HG03565 (cell line): ENCODE measurements at regions not wholly inside any gene's neighbourhood (a gene's known extent, or its start where the extent isn't known, plus 50 kb on each side); places are given as distances from the start of the nearest gene placed in this dataset.

Experiments used
- ATAC-seq: cut with Tn5 transposase; IDR thresholded peaks from one replicate; pipeline ENCODE4 v1.9.1; 2021; ENCODE audit warnings: mild to moderate bottlenecking, moderate library complexity; ENCODE audit not compliant: unreplicated experiment

DNA sequence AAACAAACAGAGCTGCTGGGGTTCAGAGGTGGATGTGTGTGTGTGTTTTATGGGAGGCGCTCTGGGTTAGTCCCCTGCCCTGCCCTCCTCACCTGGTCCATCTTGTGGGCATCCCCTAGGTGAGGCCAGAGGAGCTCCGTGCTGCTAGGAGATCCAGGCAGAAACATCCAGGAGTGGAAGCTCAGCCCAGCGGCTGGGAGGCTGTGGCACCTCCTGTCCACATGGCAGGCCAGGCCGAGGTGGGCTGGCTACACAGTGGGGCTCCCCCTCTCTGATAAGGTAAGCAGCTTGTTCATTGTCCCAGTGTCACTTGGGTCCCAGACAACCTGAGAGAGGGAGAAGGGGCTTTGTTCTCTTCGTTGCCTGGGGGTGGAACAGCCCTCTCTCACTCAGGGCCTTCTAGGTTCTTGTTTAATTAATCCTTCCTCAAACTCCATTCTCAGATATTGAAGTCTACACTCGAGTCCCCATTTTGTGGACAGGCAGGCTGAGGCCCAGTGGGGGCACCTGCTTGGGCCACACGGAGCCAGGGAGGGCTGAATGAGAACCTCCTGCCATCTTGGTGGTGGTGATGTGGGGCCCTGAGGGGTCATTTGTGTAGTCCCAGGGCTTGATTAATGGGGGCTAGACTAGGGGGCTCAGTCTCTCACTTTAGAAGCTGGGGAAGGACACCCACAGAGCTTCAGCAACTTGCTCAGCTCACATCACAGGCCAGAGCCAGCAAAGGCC is 216.8 kb upstream of the GPR26 start:
- no peak for ATAC-seq

DNA sequence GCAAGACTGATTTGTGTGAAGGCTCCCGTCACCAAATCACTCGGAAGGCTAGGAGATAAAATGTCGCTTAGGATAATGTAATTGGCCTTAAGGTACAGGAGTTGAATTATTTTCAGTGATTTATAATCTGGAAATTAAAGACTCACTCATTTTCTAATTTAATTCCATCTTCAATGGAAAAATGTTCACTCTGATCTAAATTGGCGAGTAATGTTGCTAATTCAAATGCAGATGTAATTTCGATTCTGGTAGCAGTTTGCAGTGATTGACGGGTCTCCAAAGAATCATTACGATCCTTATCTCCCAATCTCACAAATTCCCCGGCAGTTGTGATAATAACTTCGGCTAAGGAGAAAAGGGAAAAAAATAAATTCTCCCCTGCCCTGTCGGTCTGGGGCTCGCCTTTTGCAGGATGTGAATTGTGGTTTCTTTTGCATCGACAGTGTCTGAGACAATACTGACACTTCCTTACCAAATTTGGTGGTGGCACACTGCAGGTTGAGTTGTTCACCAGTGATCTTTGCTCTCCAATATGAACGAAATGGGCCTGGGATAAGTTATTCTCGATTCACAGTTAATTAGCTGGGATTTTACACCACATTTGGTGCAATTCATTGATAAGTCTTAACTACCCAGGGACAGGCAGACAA is 215.1 kb upstream of the GPR26 start:
- ATAC-seq: no peak

DNA sequence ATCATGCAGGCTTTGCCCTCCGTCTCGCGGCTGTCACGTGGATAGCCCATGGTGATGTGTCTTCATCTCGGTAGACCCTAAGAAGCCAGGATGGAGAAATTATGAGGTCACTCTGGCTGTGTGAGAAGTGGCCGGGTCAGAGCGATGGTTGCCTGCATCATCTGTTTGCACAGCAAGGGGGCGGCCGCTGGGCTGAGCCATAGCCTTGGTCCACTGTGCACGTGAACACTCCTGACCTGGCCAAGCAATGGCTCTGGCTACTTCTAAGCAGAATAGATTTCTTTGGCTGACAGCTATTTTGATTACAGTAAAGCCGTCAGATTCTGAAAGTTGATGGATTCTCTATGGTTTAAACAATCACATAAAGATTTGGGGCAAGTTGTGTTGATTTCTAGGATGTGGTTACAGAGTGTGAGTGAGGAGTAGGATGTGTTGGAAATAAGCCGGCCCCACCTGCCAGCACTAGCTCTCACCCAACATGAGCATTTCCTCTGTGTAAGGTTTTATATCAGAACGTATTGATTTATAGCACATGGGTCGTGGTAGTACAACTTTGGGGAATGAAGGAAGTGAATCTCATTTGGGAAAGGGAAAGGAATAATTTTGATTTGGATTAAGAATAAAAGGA is 214.4 kb upstream of the GPR26 start:
- no peak for ATAC-seq

DNA sequence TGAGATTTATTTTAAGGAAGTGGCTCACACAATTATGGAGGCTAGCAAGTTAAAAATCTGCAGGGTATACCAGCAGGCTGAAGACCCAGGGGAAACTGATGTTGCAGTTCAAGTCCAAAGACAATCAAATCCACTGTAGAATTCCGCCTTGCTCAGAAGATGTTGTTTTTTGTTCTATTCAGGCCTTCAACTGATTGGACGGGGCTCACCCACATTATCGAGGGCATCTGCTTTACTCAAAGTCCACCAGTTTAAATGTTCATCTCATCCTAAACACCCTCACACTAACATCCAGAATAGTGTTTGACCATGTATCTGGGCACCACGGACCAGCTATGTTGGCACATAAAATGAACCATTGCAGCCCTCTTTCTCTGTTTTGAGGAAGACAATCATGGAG is 211.2 kb upstream of the GPR26 start:
- ATAC-seq: no peak

DNA sequence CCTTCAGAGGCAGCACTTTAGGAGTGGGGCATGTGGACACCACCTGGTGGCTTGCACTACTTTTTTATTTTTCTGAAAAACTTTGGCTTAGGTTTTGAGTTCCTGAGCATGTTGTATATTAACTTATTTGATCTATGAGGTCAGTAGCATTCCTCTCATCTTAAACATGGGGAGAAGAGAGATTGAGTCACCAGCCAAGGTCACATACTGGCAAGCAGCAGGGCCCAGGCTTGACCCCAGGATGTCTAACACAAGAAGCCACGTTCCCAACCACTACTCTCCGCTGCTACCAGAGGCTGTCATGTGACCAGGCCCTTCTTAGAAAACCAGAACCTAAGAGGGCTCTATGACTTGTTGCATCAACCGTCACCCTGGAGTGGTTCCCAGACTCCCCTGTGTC is 210.3 kb upstream of the GPR26 start:
- no peak for ATAC-seq

DNA sequence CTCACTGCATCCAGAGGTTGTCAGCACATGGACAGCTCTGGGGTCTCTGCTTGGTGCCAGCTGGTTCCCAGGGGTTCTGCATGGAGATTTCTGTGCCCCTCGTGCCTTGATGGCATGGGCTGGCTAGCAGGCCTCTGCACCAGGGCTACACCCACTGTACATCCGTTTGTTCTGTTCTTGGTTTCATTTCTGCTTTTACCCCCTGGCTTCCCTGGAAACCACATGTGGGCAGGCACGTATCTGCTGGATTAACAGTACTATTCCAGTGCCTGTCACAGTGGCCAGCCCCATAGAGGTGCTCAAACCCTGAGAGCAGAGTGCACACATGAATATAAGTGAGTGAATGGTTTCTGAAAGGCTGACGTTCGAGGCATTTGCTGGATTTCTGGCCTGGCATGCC is 207.2 kb upstream of the GPR26 start:
- no peak for ATAC-seq

DNA sequence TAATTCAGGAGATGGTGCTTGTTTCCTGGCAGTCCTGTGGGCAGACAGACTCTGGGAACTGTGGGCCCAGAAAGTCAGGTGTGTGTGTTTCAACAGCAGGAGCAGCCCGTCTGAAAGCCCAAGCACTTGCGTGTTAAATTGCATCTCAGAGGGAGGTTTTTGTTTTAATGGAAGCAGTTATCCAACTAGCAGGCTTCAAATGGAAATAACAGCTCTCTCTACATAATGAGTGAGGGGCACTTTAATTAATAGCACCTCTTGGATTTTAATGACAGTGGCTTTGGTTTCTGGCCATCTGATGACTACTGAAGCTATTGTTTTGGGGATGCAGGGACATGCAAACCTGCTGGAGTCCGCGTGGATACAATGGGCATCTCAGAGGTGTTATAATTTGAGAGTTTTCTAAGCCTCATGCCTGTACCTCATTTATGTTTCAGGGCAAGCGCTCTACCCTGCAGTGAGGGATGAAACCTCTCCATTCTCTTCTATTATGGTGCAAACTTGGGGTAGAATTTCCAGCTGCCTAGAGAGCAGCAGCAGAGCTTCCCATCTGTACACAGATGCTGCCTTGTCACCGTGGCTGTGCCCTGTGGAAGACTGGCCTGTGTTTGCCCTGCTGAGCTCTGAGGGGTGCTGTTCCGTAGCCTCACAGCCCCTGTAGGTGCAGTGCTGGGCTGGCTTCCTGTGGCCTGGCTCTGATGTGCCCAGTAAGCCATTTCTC is 206.6 kb upstream of the GPR26 start:
- no peak for ATAC-seq

DNA sequence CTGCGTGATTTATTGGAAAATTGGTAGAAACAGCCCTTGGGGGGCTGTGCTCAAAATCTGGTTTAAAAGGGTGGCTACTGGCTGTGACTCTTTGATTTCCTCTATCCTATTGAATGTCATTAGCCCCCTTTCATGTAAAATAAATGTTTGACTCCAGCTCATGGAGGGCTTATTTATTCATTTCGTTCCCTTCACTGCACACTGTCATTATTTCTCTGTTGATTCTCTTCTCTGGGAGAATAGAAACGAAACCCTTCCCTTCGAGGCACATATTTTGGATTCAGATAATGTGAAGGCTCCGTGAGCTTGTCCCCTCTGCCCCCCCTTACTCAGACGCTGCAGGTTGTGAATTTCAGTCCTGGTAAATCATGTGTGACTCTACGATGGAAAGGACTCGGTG is 203.9 kb upstream of the GPR26 start:
- no peak for ATAC-seq

DNA sequence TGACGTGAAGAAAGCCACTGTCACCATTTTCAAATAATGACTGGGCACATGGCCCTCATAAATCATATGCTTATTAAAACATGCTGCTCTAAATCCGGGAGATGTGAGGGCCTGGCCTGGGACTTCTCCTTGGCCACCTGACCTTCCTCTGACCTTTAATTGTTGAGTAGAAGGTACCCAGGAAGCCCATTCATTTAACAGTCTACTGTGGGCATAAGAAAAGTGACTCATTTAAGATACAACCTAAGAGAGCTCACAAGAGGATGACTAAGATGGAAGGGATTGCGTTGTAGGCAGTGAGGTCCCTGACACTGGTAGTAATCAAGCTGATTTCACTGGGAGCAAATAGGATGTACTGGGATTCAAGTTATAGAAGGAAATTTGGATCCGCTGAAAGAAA is 203.4 kb upstream of the GPR26 start:
- ATAC-seq: no peak

DNA sequence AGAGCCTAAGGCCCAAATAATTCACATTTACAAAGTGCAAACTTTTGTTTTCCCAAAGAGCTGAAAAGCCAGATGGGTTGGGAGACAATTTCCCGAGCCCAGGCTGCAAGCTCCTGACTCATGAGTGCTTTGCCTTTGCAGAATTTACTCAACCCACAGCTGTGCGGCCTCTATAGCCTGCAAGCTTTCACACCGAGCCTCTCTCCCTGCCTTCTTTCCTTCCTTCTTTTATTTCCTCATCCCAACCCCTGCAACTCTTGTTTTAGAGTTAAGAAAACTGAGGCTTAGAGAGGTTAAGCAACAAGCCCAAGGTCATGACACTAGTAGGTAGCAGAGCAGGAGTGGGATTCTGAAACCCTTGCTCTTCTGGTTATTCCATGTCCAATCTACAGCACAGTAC is 203.0 kb upstream of the GPR26 start:
- ATAC-seq: no peak

DNA sequence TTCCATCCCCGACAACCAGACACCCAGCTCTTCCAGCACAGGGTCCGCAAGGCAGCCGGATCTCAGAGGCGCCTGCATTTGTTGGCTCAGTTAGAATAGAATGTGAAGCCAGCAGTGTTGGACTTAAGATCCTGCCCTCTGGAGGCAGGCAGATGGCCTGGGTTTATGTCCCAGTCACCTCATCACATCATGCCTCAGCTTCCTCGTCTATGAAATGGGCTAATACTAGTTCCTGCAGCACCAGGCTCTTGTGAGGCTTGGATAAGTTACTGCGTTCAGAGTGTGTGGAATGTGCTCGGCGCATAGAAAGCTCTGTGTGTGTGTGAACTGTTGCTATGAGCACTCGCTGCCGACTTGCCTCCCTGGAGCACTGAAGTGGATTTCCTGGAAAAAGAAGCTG is 202.5 kb upstream of the GPR26 start:
- no peak for ATAC-seq

DNA sequence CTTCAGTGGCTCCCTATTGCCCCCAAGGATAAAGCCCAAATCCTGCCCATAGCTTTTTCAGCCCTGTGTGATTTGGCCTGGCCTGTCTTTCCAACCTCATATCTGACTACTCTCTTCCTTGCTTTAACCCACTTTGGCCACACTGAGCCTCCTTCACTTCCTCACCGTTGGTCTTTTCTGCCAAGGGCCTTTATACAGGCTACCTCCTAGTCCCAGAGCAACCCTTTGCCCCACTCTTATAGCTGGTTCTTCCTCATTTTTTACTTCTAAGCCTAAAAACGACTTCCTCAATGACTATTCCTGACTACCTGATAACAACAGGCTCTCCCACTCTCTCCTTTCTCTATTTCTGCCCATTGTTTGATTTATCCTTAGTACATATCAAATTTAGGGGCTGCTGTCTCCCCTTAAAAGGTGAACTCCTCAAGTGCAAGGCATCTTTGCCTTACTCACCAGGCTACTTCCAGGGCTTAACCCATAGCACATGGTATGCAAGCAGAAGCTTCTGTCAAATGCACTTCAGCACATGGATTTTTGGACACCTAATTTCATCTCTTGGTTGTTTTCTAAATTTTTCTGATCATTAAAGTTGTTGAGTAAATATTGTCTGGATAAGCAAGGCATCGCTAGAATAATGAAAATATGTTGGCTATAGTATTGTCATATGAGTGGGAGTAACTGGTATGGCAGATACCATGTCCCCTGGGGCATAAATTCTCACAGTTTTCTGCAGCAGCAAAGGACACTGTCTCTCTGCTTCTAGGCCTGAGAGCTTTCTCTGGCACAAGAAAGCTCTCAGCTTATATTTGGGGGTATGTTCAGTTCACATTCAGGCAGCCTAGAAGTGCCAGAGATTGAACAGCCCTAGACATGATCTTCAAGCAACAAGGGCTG is 201.5 kb upstream of the GPR26 start:
- ATAC-seq: no peak

DNA sequence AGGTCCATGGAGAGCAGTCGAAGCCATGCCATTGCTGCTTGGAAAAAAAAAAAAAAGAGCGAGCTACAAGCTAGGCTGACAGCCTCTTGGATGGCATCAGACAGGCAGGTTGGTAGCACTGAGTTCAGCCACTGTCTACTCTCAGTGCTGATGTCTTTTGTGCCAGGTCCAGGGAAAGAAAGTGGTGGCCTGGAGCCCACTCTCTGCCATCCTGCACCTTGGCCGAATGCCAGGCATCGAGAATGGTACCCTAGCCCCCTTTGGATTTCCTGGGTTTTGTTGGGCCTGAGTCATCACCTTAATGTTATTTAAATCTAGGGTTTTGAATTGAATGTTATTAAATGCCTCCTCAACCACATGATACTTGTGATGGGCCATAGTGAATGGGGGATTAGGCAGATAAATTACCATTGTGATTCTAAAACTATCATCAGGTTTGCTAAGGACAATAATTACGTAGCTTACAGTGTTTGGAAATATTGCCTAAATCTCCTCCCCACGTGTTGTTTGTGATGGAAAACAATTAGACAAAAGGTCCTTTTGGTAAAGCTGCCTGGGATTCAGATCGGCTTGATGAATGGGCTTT is 195.7 kb upstream of the GPR26 start:
- no peak for ATAC-seq

DNA sequence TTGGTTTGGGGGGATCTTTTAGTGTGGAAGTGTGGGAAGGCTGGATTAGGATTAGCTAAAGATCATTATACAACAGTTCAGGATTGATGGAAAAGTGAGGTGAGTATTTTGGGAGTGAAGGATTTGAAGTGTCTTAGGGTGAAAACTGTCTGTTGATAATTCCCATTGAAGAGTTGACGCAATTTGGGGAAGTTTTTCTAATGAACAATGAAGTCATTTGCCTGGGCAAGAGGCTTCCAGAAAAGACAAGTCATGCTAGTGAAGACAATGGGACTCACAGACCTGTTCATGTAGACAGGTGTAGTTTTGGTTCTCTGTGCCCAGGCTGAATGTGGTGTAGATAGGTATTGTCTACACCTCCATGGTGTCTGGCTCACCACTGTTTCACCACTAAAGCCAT is 194.3 kb upstream of the GPR26 start:
- ATAC-seq: no peak

DNA sequence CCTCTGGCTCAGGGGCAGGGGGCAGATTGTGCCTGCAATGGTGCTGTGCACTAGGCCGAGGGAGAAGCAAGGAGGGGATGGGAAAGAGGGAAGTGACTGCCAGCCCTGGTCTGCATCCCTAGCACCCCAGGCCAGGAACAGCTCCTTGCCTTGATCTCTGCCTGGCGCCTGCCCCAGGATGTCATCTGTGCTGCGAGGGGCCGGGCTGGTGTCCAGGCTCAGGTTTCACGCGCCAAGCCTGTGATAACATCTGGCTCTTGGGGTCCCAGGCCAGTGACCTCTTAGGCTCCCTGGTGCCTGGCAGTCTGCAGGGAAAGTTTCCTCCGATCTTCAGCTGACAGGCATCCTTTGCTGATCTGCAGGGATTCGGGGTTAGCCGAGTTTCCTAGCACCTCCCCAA is 193.5 kb upstream of the GPR26 start:
- no peak for ATAC-seq

DNA sequence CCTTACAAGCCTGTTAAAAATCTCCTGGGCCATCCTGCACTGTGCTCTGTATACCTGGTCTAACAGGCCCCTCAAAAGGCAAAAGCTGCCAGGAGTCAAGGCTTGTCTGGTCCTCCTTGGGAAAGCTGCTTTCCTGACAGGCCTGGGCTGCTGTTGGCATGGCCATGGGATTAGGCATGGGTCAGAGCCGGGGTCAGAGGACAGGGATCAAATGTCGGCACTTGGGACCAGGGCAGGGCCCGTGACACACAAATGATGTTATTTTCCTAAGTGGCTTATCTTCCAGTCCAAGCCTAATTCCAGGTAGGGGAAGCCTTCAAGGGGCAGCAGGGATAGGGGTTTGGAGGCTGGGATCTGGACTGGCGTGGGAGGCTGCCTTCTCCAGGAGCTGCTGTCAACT is 191.5 kb upstream of the GPR26 start:
- no peak for ATAC-seq

DNA sequence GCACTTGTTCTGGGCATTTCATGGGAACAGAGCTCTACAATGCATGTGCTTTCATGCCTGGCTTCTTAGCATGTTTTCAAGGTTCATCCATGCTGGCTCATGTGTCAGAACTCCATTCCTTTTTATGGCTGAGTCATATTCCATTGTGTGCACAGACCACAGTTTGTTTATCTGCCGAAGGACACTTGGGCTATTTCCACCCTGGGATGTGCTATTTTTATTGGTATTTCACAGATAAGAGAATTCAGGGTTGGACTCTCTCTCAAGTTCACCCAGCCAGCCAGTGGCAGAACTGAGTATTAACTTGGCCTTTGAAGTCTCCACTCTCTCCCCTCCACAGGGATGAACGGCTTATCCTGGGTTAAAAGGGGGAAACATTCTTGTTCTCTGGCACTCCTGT is 190.7 kb upstream of the GPR26 start:
- ATAC-seq: no peak

DNA sequence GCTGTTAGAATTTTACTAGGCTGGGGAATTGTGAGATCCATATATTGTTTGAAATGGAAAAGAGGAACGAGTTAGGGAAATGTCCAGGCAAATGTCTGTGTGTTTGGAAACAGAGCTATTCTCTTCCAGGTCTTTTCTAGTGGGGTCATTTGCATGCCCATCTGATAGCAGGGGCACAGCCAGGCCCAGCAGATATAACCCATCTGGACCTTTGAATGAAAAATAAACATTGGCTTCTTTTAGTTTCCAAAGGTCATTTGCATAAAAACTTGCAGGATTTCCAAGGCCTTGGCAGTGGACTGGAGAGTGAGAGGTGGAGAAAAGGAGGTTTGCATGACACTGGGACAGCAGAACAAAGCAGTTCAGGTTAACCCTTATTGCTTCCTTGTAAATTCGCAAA is 188.0 kb upstream of the GPR26 start:
- no peak for ATAC-seq

DNA sequence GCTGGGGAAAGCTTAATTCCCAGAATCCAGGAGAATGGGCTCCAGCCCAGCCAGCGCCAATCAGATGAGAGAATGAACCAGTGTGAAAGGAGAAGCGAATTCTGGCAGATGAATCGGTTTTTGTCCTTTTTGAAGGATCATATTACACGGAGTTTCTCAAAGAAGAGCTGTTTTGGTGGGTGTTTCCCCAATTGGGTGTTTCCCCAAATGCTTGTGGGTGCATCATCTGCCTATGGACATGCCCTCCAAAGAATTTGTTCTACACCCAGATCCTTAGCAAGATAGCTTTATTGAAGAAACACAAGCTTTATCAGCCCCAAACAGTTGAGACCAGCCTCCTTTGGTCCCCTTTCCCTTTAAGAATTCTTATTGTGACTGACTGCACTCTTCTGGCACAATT is 186.5 kb upstream of the GPR26 start:
- no peak for ATAC-seq

DNA sequence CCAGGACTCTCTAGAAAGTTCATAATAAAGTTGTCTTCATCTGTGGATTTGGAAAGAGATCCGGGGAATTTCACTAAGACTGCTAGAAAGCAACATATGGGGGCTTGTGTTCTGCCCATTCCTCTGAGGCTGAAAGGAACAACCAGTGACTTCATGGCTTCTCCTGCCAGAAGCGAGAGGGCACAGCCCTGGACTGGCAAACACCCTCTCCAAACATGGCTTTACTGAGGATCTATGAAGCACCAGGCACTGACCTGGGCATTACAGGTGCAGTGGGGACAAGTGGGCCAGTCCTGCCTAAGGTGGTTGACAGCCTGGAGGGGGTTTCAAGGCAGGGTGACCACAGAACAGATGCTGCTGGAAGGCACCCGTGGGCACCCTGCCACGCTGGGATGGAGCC is 185.8 kb upstream of the GPR26 start:
- ATAC-seq: no peak
